Activated CD4-positive, alpha-beta T cell treated with anti-CD3 and anti-CD28 coated beads, Interleukin-2, amount 10 ng/mL, durations not matched to agents 24 days and 14 days (primary cell): ENCODE measurements at regions not wholly inside any gene's neighbourhood (a gene's known extent, or its start where the extent isn't known, plus 50 kb on each side); places are given as distances from the start of the nearest gene placed in this dataset.

Source experiments
- DNase-seq: peaks from one replicate; pipeline ENCODE4 v3.0.0; 2022
- H3K27ac Mint-ChIP-seq: one replicate; pipeline ENCODE4 v1.8.0; 2022; ENCODE audit warnings: mild to moderate bottlenecking, mixed read lengths
- H3K27me3 Mint-ChIP-seq: one replicate; pipeline ENCODE4 v1.8.0; 2022; ENCODE audit warnings: mixed read lengths
- H3K36me3 Mint-ChIP-seq: one replicate; pipeline ENCODE4 v1.8.0; 2022; ENCODE audit warnings: low read depth, mild to moderate bottlenecking, mixed read lengths
- H3K4me1 Mint-ChIP-seq: one replicate; pipeline ENCODE4 v1.8.0; 2021; ENCODE audit warnings: mixed read lengths
- H3K4me3 Mint-ChIP-seq: one replicate; pipeline ENCODE4 v1.8.0; 2022; ENCODE audit warnings: mild to moderate bottlenecking, moderate library complexity, mixed read lengths
- H3K9me3 Mint-ChIP-seq: one replicate; pipeline ENCODE4 v1.8.0; 2021; ENCODE audit warnings: mixed read lengths
- intact Hi-C: fragments of 100-400 bp; cut with micrococcal nuclease; formaldehyde crosslinking; loops from one replicate; pipeline ENCODE4 v1.15.1; 2023

DNA sequence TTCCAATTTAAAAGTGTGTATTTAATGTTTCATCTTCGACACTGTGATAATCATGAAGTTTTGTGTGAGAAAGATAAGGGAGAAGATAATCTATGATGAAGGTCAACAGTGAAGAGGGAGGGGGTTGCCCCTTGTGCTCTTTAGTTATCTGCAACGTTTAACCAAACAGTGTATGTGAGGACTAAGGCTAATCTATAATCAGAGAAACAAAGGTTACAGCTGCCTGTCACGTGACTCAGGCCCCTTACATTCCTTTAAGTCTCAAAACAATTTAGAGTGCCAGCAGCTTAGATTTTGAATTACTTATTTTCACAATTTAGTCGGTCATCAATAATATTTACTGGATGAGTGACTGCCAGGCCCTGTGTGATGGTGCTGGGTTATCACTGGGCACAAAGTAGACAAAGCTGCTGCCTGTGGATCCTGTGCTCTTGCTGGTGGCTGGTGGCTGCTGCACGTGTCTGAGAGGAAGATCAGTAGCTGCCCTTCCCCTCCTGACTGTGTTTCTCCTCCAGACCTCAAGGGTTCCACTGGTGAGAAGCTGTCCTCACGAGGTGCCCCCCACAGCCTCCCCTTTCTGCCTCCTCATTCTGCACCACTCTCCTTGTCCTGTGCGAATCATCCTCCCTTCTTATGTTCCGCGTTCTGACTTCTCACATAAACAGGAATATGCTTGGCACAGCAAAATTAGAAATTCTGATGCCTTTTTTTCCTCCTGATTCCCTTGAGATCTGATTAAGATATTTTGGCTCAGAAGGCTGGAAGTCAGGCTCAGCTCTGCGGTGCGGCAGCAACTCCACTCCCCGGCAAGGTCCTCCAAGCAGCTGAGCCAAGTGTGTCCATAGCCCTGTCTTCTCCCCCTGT lies 331.1 kb upstream of the B3GAT1 start:
- no peak overlapping the region for H3K27ac Mint-ChIP-seq
- no peak for DNase-seq
- no peaks in the 10 kb centered on the region for H3K4me1 Mint-ChIP-seq
- H3K9me3 Mint-ChIP-seq = no peaks in the 10 kb centered on the region
- intact Hi-C loops = no loop called here
- no peak overlapping the region for H3K4me3 Mint-ChIP-seq
- H3K27me3 Mint-ChIP-seq = no peaks in the 10 kb centered on the region
- H3K36me3 Mint-ChIP-seq = no peaks in the 10 kb centered on the region

DNA sequence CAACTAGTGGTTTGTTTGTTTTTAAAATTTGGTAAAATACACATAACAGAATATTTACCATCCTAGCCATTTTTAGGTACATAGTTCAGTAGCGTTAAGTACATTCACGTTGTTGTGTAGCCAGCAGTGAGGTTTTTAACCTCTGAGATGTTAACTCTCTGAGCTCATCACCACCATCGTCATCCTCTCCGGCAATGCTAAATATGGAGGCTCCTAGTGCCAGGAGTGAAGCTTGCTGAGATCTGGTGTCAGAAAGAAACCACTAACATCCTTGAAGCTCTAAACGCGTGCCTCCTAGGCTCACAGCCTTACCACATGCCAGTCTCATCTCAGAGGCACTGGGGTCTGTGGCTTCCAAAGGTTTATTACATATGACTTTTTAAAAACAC lies 330.2 kb upstream of the B3GAT1 start:
- no peak for DNase-seq
- intact Hi-C loops = no loop called here
- no peaks in the 10 kb centered on the region for H3K36me3 Mint-ChIP-seq
- H3K9me3 Mint-ChIP-seq = no peaks in the 10 kb centered on the region
- H3K4me3 Mint-ChIP-seq = no peak overlapping the region
- H3K27me3 Mint-ChIP-seq = no peaks in the 10 kb centered on the region
- no peak overlapping the region for H3K27ac Mint-ChIP-seq
- no peaks in the 10 kb centered on the region for H3K4me1 Mint-ChIP-seq

DNA sequence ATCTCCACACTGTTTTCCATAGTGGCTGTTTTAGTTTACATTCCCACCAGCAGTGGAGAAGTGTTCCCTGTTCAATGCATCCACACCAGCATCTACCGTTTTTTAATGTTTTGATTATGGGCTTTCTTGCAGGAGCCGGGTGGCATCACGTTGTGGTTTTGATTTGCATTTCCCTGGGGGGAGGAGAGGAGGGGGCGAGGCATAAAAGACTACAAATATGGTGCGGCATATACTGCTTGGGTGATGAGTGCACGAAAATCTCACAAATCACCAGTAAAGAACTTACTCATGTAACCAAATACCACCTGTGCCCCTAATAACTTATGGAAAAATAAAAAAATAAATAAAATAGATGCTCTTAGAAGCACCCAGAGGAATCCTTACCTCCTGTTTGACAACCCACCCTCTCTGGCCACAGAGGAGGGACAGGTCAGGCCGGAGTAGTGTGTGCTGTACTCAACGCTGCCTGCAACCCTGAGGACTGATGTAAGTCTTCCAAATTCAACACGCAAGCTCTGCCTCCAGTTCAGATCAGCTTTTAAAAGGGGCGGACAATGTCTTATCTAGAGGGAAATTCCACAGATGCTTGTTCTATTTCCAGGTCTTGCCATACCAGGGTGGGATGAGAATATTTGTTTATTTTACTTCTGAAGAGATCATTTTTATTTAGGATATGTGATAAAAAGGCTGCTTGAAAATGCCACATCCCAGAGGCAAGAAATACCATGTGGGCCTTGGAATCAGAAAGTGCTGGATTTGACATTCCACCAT lies 329.6 kb upstream of the B3GAT1 start:
- no peak overlapping the region for H3K27ac Mint-ChIP-seq
- no peak overlapping the region for H3K4me3 Mint-ChIP-seq

DNA sequence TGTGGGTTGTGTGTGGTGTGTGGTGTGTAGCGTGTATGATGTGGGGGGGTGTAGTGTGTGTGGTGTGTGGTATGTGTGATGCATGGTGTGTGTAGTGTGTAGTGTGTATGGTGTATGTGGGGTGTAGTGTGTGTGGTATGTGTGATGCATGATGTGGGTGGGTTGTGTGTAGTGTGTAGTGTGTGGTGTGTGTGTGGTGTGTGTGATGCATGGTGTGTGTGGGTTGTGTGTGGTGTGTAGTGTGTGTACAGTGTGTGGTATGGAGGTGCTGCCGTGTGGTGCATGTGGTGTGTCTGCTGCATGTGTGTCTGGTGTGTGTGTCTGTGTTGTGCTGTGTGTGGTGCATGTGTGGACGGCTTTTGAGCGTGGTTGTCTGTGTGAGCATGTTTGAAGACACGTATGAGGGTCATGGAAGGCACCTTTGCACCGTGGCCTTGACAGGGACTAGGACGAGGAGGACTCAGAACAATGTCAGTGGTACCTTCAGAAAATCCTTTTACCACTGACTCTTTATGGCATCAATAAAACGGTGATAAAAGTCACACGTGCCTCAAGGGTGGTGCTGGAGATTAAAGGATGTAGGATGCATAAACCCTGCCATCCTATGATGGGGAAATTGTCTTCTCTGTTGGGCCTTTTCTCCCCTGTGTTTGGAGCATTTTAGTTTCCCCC lies 328.7 kb upstream of the B3GAT1 start:
- Mint-ChIP-seq H3K36me3 (no peaks in the 10 kb centered on the region), H3K27ac (no peak overlapping the region), H3K27me3 (no peaks in the 10 kb centered on the region), H3K4me3 (no peak overlapping the region), H3K9me3 (no peaks in the 10 kb centered on the region), H3K4me1 (no peaks in the 10 kb centered on the region)
- intact Hi-C loops = no loop called here
- no peak for DNase-seq

More for the DNA sequence above, 329.6 kb upstream of the B3GAT1 start:
- no peaks in the 10 kb centered on the region for H3K4me1 Mint-ChIP-seq
- no peaks in the 10 kb centered on the region for H3K27me3 Mint-ChIP-seq
- H3K9me3 Mint-ChIP-seq = no peaks in the 10 kb centered on the region
- no peaks in the 10 kb centered on the region for H3K36me3 Mint-ChIP-seq
- intact Hi-C loops = no loop called here
- DNase-seq = no peak

GRCh38 chr11:134739136-134739535 lies 327.1 kb upstream of the B3GAT1 start:
- Mint-ChIP-seq H3K4me1 (no peaks in the 10 kb centered on the region), H3K36me3 (no peaks in the 10 kb centered on the region), H3K9me3 (no peaks in the 10 kb centered on the region), H3K27ac (no peak overlapping the region), H3K27me3 (no peaks in the 10 kb centered on the region), H3K4me3 (no peak overlapping the region)
- intact Hi-C loops = no loop called here
- no peak for DNase-seq

GRCh38 chr11:134738581-134738980 lies 326.5 kb upstream of the B3GAT1 start:
- H3K4me3 Mint-ChIP-seq = no peak overlapping the region
- no peaks in the 10 kb centered on the region for H3K4me1 Mint-ChIP-seq
- H3K27me3 Mint-ChIP-seq = no peaks in the 10 kb centered on the region
- intact Hi-C loops = no loop called here
- no peak overlapping the region for H3K27ac Mint-ChIP-seq
- H3K9me3 Mint-ChIP-seq = no peaks in the 10 kb centered on the region
- no peak for DNase-seq
- H3K36me3 Mint-ChIP-seq = no peaks in the 10 kb centered on the region

DNA sequence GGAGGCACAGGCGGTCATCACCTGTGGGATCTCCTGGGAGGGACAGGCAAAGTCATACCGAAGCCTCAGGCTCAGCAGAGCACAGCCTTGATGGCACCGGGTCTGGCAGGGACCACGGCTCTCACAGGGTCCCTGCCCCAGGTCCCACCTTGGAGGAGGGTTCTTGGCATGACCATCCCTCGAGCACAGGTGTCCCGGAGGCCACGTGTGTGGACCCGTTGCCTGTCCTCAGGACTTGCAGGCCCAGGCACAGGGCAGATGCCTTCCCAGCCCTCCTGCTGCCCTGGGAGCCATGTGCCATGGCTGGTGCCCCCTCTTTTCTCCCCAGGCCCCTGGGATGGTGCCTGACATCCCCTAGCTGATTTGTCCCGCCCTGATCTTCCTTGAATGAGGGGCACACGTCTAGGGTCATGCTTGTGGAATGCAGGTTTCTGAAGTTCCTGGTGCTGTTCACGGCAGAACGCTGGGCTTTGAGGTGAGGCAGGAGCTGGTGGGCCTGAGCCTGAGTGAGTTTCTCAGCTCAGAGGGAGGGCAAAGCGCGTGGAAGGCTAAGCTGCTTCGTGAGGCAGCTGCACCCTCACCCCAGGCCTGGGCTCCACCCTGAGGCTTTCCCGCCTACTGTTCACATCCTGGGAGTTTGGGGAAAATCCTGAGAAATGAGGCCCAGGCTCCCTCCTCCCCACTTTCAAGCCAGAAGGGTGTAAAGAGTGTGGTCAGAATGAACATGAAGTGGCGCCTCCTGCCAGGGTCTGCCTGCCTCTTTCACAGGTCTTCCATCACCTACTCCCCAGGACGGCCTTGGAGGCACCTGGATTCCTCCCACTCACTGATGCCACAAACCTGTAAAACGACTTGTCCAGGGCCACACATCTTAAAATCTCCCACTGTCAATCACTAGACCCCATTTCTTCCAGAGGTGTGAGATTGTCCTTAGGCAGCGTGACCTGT lies 325.8 kb upstream of the B3GAT1 start:
- H3K9me3 Mint-ChIP-seq = no peaks in the 10 kb centered on the region
- no peaks in the 10 kb centered on the region for H3K27me3 Mint-ChIP-seq
- intact Hi-C loops = no loop called here

DNA sequence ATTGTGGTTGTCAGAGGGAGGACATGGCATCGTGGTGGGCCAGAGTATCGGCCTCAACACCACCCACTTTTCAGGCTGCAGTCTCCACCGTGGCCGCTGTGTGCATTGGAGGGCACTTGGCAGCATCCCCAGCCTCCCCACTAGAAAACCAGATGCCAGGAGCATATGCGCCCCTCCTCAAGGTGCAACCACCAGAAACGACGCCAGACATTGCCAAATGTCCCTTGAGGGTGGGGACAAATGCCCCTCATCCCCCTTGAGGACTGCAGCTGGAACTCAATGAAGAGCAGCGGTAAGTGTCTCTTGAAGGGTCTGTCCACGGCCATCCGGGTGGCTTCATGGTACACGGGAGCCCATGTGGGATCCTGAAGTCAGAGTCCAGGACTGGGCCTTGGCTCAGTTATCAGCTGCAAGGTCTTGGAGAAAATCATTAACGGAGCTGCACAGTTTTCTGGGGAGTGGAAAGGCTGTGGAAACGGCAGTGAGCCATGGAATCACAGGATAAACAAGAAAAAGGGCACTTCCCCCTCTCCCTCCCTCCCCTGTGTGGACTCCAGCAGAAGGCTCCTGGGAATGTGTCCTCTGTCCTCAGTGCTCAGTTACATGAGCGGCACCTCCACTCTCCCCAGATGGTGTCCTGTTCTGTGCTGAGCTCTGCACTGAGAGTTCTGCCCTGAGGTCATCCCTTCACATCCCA lies 324.4 kb upstream of the B3GAT1 start:
- Mint-ChIP-seq H3K9me3 (no peaks in the 10 kb centered on the region), H3K36me3 (no peaks in the 10 kb centered on the region), H3K27ac (no peak overlapping the region), H3K27me3 (no peaks in the 10 kb centered on the region), H3K4me1 (no peaks in the 10 kb centered on the region), H3K4me3 (no peak overlapping the region)
- no peak for DNase-seq
- intact Hi-C loops = no loop called here

More for the DNA sequence above, 325.8 kb upstream of the B3GAT1 start:
- H3K27ac Mint-ChIP-seq = no peak overlapping the region
- DNase-seq = no peak
- H3K4me3 Mint-ChIP-seq = no peak overlapping the region
- no peaks in the 10 kb centered on the region for H3K4me1 Mint-ChIP-seq
- no peaks in the 10 kb centered on the region for H3K36me3 Mint-ChIP-seq

GRCh38 chr11:134734894-134735293 lies 322.9 kb upstream of the B3GAT1 start:
- H3K27ac Mint-ChIP-seq = no peak overlapping the region

DNA sequence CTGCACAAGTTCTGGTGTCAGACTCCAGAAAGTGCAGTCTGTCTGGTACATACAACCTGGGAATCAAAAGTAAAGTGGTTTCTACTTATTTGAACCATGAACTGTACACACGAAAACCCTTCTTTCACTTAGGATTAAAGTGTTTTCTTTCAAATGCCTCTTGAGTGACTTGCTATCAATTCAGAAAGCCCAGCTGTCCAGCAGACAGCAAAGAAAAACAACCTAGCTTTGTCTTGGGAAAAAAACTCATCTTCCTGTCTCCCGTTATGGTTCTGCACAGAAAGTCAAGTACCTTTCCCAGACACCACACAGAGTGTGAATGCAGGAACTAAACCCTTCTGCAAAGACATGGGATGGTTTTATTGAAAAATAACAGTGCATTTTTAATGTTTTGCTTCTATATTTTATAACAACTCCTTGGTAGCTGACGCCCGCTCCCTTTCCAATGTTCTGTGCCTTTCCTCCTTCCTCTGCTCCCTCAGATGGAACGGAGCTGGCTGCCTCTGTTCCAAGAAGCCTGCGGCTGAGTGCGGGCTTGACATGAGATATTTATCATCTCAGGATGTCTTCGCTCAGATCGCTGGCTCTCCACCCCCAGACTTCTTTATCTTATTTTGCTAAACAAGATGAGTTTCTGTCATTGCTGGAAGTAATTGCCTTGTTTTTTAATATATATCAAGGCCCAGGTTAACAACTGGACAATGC lies 322.3 kb upstream of the B3GAT1 start:
- Mint-ChIP-seq H3K27ac (no peak overlapping the region), H3K4me1 (no peaks in the 10 kb centered on the region), H3K27me3 (no peaks in the 10 kb centered on the region), H3K4me3 (no peak overlapping the region), H3K36me3 (no peaks in the 10 kb centered on the region), H3K9me3 (no peaks in the 10 kb centered on the region)
- intact Hi-C loops = no loop called here
- DNase-seq = no peak

More at GRCh38 chr11:134734894-134735293, 322.9 kb upstream of the B3GAT1 start:
- no peak for DNase-seq
- Mint-ChIP-seq H3K9me3 (no peaks in the 10 kb centered on the region), H3K4me1 (no peaks in the 10 kb centered on the region), H3K4me3 (no peak overlapping the region), H3K36me3 (no peaks in the 10 kb centered on the region), H3K27me3 (no peaks in the 10 kb centered on the region)
- intact Hi-C loops = no loop called here

DNA sequence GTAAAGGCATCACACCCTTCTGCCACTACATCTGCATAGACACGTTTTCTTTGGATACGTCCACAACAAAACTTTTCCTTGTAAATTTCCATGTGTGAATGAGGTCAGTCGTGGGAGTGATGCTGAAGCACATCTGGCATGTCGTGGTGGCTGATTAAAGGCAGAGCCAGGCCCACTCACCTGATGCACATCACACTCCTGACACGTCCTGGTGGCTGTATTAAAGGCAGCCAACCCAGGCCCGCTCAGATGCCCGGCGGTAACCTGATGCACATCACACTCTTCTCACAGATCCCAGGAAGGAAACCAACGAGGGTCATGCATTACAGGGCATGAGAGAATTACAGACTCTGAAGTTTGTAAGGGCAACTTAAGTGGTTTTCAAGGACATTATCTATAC lies 321.6 kb upstream of the B3GAT1 start:
- no peaks in the 10 kb centered on the region for H3K36me3 Mint-ChIP-seq
- no peaks in the 10 kb centered on the region for H3K9me3 Mint-ChIP-seq
- DNase-seq = no peak
- intact Hi-C loops = no loop called here
- H3K27ac Mint-ChIP-seq = no peak overlapping the region
- no peaks in the 10 kb centered on the region for H3K27me3 Mint-ChIP-seq
- no peaks in the 10 kb centered on the region for H3K4me1 Mint-ChIP-seq
- no peak overlapping the region for H3K4me3 Mint-ChIP-seq

DNA sequence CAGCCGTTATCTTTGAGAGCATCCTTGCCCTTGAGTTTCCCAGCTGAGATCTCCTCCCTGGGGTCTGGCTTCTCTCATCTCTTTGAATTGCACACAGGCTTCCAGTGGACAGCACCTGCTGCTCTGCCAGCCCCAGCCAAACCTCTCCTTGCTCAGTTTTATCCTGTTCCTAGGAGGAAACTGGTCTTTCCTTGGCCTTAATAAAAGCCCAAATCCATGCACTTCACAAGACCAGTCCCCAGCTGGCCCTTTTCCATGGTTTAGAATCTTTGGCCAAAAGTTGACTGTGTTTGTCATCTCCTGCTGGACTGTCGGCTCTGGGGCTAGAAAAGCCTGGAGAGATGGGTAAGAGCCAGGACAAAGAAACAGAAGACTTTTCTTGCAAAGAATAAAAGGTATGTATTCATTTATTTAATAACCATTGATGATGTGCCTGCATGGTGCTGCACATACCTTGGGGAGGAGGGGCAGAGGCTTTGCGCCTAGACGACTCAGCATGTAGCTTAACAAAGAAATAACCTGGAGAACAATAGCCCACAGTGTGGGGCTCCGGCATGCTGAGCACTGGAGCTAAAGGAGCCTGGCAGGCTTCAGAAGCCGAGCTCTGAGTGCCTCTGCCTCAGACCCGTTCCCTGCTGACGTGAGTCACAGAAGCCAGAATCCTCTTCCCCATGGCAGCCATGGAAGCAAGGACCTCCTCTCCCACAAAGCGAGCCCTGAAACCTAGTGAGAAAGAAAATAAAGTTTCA lies 319.3 kb upstream of the B3GAT1 start:
- no peaks in the 10 kb centered on the region for H3K4me1 Mint-ChIP-seq
- DNase-seq = no peak
- no peaks in the 10 kb centered on the region for H3K9me3 Mint-ChIP-seq
- no peak overlapping the region for H3K27ac Mint-ChIP-seq
- intact Hi-C loops = no loop called here
- no peak overlapping the region for H3K4me3 Mint-ChIP-seq
- no peaks in the 10 kb centered on the region for H3K27me3 Mint-ChIP-seq
- H3K36me3 Mint-ChIP-seq = no peaks in the 10 kb centered on the region
